CD4-positive, alpha-beta T cell treated with Interleukin-1 beta for 1 hour (primary cell): ENCODE measurements at regions not wholly inside any gene's neighbourhood (a gene's known extent, or its start where the extent isn't known, plus 50 kb on each side); places are given as distances from the start of the nearest gene placed in this dataset.
"Not testable (repeated sequence)": the region's sequence is repeated elsewhere in the genome, so short reads cannot be mapped to it uniquely, and the experiment has no call there.

Experiments used
- DNase-seq, 2 donors: peaks; one replicate each; pipeline ENCODE4 v3.0.0-alpha.2; 2020 to 2022

- no peak for DNase-seq
Observed at GRCh38 chr7:79709574-79710409, 256.3 kb upstream of the MAGI2 start.

DNA sequence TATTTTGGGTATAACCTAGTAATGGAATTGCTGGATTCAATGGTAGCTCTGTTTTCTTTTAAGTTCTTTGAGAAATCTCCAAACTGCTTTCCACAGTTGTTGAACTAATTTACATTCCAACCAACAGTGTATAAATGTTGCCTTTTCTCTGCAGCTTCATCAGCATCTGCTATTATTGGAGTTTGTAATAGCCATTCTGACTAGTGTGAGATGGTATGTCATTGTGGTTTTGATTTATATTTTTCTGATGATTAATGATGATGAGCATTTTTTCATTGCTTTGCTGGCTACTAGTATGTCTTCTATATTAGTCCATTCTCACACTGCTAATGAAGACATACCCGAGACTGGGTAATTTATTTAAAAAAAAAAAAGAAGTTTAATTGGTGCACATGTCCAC lies 248.6 kb upstream of the MAGI2 start:
- no peak for DNase-seq

DNA sequence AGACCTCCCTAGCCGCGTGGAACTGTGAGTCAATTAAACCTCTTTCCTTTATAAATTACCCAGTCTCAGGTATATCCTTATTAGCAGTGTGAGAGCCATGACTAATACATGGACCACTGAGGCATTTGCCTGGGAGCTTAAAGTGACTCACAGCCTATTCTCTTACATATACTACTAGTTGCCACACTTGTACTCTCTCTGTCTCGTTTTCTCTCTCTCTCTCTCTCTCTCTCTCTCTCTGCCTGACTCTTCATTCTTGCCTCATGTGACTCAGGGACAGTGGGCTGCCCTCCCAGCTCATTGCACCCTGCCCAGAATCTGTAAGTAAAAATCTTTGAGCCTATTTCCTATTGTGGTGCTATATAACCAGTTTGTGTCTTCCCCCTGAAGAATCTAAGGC lies 238.5 kb upstream of the MAGI2 start:
- DNase-seq: no peak

- no peak for DNase-seq
Observed at GRCh38 chr7:79691074-79691473, 237.6 kb upstream of the MAGI2 start.

DNA sequence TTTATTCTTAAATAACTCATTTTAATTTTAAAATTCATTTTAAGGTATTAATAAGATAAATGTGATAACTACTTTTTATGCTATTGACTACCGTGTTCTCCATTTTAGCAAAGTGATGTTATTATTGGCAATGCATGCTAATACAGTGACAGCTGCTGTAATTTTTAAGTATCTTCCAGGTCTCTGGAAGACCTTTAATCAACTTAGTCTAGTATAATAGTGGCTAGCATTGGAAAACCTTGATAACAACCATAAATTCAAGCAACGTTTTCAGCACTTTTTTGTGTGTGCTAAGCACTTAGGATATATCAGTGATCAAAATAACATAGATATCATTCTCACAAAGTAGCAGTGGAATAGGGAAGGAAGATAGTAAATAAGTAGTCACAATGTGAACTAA lies 230.9 kb upstream of the MAGI2 start:
- DNase-seq: no peak

DNA sequence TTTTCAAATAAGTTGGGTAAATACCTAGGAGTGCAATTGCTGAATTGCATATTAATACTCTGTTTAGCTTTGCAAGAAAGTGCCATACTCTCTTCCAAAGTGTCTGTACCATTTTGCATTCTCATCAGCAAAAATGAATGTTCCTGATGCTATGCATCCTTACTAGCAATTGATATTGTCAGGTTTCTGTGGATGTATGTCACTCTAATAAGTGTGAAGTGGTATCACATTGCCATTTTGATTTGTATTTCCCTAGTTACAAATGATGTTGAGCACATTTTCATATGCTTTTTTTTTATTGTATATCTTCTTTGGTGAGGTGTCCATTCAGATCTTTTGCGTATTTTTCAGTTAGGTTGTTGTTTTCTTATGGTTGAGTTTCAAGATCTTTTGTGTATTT lies 230.4 kb upstream of the MAGI2 start:
- no peak for DNase-seq

- no peak for DNase-seq
Observed at GRCh38 chr7:79683185-79683890, 229.9 kb upstream of the MAGI2 start.

DNA sequence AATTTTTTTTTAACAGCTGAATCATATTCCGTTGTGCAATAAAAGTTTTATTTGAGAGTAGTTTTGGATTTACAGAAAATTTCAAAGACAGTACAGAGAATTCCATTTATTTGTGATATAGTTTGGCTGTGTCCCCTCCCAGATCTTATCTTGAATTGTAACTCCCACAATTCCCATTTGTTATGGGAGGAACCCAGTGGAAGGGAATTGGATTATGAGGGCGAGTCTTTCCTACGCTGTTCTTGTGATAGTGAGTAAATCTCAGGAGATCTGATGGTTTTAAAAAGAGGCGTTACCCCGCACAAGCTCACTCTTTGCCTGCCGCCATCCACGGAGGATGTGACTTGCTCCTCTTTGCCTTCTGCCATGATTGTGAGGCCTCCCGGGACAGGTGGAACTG lies 228.0 kb upstream of the MAGI2 start:
- no peak for DNase-seq

DNA sequence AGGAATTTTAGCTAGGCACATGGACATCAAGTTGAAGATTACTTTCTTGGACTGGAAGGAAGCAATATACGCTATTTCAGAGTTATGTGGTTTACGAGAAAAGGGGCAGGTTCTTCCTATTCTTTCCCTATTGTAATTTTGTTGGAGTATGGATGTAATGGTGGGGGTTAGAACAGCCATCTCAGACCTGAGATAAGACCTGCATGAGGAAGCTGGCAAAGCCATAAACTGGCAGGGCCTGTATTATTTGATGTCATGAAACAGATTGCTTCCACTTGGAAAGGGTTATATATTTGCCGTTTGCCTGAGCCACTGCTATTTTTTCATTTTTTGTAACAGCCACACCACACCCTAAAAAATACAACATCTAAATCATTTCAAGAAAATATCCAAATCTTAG lies 220.5 kb upstream of the MAGI2 start:
- no peak for DNase-seq

DNA sequence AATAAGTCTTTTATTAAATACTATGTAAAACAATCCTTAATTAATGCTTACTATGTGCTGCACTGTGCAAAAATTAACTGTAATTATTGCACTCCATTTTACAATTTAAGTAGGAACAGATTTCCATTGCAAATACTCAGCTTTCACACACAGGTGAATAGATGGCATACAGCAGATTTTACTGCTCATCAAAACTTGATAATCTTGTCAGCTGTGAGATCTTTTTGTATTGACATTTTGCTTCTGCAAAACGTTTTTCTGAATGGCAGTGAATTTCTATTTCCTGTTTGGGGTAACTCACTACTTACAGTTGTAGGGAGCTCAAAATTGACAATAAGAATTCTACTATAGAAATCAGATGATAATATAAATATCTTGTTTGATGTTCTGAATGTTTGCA lies 220.0 kb upstream of the MAGI2 start:
- no peak for DNase-seq

- DNase-seq: no peak
Observed at GRCh38 chr7:79668292-79668691, 214.8 kb upstream of the MAGI2 start.

DNA sequence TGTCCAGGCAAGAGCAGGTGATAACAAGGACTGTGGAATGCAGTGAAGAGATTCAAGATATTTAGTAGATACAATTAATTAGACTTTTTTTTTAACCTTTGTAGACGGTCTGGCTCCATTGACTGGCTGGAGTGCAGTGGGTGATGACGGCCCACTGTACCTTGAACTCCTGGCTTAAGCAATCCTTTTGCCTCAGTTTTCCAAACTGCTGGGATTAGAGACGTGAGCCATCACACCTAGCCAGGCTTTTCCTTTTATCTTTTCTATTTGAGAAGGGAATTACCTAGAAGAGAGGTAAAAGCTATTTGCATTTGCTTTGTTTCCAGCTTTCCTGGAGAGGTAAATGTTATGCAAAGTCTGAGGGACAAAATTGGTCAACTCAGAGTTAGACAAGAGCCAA lies 213.0 kb upstream of the MAGI2 start:
- DNase-seq: no peak

- no peak for DNase-seq
Observed at GRCh38 chr7:79664884-79665676, 211.6 kb upstream of the MAGI2 start.

DNA sequence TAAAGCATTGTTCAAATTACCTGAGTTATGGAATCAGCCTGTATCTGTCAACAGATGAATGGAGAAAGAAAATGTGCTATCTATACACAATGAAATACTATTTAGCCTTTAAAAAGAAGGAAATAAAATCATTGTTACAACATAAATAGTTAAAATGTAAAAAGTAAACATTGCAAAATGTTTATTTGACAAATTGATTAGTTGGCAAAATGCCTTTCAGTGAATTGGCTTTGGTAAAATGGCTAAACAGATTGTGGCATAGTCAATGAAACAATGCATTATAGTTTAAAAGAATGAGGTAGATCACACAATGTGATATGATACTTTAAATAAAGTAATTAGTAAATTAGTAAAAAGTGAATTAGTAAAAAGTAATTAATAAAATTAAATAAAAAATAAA lies 204.8 kb upstream of the MAGI2 start:
- no peak for DNase-seq

DNA sequence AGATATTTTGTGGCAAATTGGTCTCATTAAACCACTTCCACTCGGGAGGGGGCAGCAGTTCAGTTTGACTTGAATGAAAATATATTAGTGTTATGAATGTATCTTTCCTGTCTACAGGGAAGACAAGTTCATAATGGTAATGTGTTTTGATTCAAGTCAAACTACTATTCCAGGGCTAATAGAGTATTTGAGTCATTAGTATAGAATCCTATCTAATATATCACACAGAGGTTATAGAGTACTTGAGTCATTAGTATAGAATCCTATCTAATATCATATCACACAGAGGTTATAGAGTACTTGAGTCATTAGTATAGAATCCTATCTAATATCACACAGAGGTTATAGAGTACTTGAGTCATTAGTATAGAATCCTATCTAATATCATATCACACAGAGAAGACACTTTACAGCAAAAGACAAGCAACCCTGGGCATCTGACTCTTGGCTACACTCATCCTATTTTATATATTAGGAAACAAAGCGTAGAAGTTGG lies 199.7 kb upstream of the MAGI2 start:
- no peak for DNase-seq

DNA sequence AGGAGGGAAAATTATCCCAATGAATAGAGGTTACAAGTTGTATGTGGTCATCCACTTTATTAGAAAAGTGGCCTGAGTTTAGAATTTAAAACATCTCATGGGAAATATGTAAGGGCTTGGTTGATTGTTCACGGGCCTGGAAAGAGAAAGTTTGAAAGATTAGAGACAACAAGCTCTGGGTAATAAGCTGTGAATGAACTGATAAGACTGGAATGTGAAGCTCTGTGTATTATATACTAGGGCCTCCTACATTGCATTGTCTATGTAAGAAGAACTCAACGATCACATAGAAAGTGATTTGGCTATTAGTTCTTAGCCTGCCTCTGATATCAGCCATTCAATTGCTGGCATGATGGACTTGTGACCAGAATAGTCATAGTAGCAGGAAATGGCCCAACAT lies 199.2 kb upstream of the MAGI2 start:
- no peak for DNase-seq

GRCh38 chr7:79647711-79648110 lies 194.2 kb upstream of the MAGI2 start:
- no peak for DNase-seq

DNA sequence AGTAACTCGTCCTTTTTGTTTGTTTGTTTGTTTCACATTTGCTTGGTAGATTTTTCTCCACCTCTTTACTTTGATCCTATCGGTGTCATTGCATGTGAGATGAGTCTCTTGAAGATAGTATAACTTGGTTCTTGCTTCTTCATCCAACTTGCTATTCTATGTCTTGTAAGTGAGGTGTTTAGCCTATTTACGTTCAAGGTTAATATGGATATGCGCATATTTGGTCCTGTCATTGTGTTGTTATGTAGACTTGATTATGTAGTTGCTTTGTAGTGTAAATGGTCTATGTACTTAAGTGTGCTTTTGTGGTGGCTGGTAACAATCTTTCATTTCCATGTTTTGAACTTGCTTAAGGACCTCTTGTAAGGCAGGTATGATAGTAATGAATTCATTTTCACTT lies 192.8 kb upstream of the MAGI2 start:
- no peak for DNase-seq

GRCh38 chr7:79636849-79637248 lies 183.4 kb upstream of the MAGI2 start:
- no peak for DNase-seq

- DNase-seq: not testable (repeated sequence)
Observed at GRCh38 chr7:79625921-79626320, 172.5 kb upstream of the MAGI2 start.

DNA sequence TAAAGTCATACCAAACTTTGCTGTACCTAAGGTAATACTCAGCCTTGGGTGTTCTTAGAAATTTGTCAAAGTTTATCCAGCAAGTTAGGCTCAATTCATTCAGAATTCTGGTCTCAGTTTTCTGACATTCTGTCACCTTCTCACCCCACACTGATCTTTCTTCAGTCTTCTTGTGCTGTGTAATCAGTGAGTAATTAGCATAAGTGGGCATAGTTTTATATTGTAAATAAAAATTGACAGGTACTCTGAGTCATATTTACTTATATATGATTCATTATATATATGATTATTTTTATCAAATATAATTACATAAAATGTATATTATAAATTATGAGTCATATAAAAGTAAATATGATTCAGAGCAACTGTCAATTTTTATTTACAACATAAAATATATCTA lies 170.9 kb upstream of the MAGI2 start:
- DNase-seq: no peak

GRCh38 chr7:79622781-79623180 lies 169.3 kb upstream of the MAGI2 start:
- no peak for DNase-seq

DNA sequence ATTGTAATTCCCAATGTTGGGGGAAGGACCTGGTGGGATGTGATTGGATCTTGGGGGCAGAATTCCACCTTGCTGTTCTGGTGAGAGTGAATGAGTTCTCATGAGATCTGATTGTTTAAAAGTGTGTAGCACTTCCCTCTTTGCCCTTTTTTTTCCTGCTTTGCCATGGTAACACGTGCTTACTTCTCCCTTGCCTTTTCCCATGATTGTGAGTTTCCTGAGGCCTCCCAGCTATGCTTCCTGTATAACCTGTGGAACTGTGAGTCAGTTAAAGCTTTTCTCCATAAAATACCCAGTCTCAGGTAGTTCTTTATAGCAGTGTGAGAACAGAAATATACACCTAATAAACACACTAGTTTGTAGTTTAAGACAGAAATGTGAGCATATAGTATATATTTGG lies 166.8 kb upstream of the MAGI2 start:
- DNase-seq: no peak

GRCh38 chr7:79619216-79619615 lies 165.7 kb upstream of the MAGI2 start:
- no peak for DNase-seq
